Liver (tissue), 3 donors: ENCODE measurements at regions not wholly inside any gene's neighbourhood (a gene's known extent, or its start where the extent isn't known, plus 50 kb on each side); places are given as distances from the start of the nearest gene placed in this dataset.

ENCODE experiments used
- EGR1 ChIP-seq, 2 donors: IDR thresholded peaks; 2 replicates each; pipeline ENCODE4 v1.6.1; 2016 to 2018; ENCODE audit warnings: antibody characterized with exemption in 2 of 2, low read depth in 2 of 2
- RAD21 ChIP-seq, 2 donors: IDR thresholded peaks; 2 replicates each; pipeline ENCODE4 v1.6.1; 2016; ENCODE audit warnings: antibody characterized with exemption in 2 of 2, mild to moderate bottlenecking in 2 of 2
- SP1 ChIP-seq: IDR thresholded peaks from 2 replicates; pipeline ENCODE4 v1.6.1; 2018; ENCODE audit warnings: antibody characterized with exemption, mild to moderate bottlenecking
- TAF1 ChIP-seq: conservative IDR thresholded peaks from 2 replicates; pipeline ENCODE4 v1.6.1; 2016; ENCODE audit warnings: antibody characterized with exemption, mild to moderate bottlenecking
- TF ChIP-seq, protein P1 (sequence below): fragments of 150-350 bp; IDR thresholded peaks from 2 replicates; pipeline ENCODE4 v1.5.1; 2017; ENCODE audit warnings: improper control_type of control experiment, low read depth, low read length; ENCODE audit not compliant: missing input control
- TF ChIP-seq, protein P2 (sequence below): IDR thresholded peaks from 2 replicates; pipeline ENCODE4 v1.6.1; 2016; ENCODE audit warnings: antibody characterized with exemption
- donor health status: healthy.
- donor health status: healthy.

DNA sequence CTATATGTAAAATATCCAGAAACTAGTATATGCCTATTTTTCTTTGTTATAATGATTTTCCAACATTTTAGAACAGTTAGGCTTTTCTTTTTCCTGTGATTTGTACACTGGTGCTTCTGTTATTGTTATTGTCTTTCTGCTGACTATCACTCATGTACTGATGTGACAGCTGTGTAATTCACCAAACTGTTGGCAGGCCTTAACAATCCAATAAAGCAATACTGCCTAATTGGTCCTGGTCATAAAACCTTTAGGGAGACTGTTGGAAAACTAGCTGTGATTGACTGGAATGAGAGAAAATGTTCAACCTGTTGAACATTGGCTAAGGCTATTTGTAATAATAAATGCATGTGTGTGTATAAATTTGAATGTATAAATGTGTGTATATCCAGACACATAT is 956.6 kb downstream of the REEP3 start:
- TF ChIP-seq, protein P1, sequence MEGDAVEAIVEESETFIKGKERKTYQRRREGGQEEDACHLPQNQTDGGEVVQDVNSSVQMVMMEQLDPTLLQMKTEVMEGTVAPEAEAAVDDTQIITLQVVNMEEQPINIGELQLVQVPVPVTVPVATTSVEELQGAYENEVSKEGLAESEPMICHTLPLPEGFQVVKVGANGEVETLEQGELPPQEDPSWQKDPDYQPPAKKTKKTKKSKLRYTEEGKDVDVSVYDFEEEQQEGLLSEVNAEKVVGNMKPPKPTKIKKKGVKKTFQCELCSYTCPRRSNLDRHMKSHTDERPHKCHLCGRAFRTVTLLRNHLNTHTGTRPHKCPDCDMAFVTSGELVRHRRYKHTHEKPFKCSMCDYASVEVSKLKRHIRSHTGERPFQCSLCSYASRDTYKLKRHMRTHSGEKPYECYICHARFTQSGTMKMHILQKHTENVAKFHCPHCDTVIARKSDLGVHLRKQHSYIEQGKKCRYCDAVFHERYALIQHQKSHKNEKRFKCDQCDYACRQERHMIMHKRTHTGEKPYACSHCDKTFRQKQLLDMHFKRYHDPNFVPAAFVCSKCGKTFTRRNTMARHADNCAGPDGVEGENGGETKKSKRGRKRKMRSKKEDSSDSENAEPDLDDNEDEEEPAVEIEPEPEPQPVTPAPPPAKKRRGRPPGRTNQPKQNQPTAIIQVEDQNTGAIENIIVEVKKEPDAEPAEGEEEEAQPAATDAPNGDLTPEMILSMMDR: no peak
- TF ChIP-seq TAF1 (no peak), SP1 (no peak), RAD21 (IDR thresholded peaks at IDR 0.05) (no peak), EGR1 (IDR thresholded peaks at IDR 0.05; ENCODE audit: low read depth in 2 of 2) (no peak)
- TF ChIP-seq, protein P2, sequence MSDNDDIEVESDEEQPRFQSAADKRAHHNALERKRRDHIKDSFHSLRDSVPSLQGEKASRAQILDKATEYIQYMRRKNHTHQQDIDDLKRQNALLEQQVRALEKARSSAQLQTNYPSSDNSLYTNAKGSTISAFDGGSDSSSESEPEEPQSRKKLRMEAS: no peak
